ENCODE measurements at regions not wholly inside any gene's neighbourhood (a gene's known extent, or its start where the extent isn't known, plus 50 kb on each side); places are given as distances from the start of the nearest gene placed in this dataset.

DNA sequence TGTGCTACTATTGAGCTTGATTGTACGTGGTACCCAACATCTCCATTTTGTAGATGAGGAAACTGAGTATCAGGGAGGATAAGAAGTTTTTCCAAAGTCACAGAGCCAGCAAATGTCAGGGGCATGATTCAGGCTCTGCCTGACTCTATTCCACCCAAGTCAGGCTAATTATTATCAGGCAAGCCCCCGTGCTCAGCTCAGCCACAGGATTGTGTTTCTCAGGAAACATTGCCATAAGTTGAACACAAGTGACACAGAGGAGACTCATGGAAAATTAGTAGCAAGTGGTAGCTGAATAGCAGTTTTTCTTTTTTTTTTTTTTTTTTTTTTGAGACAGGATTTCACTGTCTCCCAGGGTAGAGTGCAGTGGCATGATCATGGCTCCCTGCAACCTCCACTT is 260.5 kb downstream of the C1D start:
- H3K27ac Mint-ChIP-seq, result no peak overlapping the region
- no peak overlapping the region for H3K4me3 Mint-ChIP-seq
- H3K4me1 Mint-ChIP-seq, result 0 out of 3 replicates have a peak, but pooled peaks cover 2% of the 10 kb centered on the region
- H3K9me3 Mint-ChIP-seq, result no peaks in the 10 kb centered on the region
- Histone ChIP-seq H3K27me3 (ENCODE audit: insufficient read depth) (no peaks in the 10 kb centered on the region), H3K4me3 (no peak overlapping the region), H2AFZ (no peak overlapping the region), H3K79me2 (replicated peaks; ENCODE audit: insufficient read depth) (no peaks in the 10 kb centered on the region), H3K36me3 (ENCODE audit: insufficient read depth) (no peaks in the 10 kb centered on the region), H3F3A (replicated peaks; ENCODE audit: low read depth) (no peaks in the 10 kb centered on the region), H3K27ac (ENCODE audit: low read depth) (no peak overlapping the region), H3K9me2 (ENCODE audit: insufficient read depth) (no peaks in the 10 kb centered on the region), H3K4me2 (no peak overlapping the region), H4K20me1 (replicated peaks; ENCODE audit: insufficient read depth) (no peaks in the 10 kb centered on the region), H3K4me1 (ENCODE audit: insufficient read depth) (no peaks in the 10 kb centered on the region)
- no peak for DNase-seq (ENCODE audit: low spot score)
- no peak for ATAC-seq
- H3K36me3 Mint-ChIP-seq (ENCODE audit: low read depth), result no peaks in the 10 kb centered on the region
- H3K27me3 Mint-ChIP-seq (ENCODE audit: insufficient read depth, low read depth, poor library complexity), result peaks cover 1% of the 10 kb centered on the region
- TF ChIP-seq POLR2AphosphoS5 (IDR thresholded peaks at IDR 0.05; ENCODE audit: low read depth), result no peak
- TF ChIP-seq EZH2 (IDR thresholded peaks at IDR 0.05; ENCODE audit: low read depth, unreplicated experiment), result no peak
- TF ChIP-seq, protein P1, sequence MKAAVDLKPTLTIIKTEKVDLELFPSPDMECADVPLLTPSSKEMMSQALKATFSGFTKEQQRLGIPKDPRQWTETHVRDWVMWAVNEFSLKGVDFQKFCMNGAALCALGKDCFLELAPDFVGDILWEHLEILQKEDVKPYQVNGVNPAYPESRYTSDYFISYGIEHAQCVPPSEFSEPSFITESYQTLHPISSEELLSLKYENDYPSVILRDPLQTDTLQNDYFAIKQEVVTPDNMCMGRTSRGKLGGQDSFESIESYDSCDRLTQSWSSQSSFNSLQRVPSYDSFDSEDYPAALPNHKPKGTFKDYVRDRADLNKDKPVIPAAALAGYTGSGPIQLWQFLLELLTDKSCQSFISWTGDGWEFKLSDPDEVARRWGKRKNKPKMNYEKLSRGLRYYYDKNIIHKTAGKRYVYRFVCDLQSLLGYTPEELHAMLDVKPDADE (IDR thresholded peaks at IDR 0.05), result no peak

DNA sequence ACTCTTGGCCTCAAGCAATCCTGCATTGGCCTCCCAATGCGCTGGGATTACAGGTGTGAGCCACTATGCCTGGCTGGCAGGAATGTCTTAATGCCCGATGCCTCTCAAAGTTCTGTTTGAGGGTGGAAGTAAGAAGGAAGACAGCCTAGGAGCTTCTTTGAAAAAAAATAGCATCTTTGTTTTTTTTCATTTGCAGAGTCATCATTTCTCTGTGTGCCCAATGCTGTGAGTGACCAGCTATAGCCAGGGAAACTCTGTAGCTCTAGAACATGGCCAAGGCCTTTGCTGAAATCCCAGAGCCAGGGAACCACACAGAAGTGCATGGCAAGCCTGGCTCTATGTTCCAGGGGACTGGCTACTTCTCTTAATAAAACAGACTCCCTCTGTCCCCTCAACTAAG is 260.0 kb downstream of the C1D start:
- Histone ChIP-seq H3K4me3 (no peak overlapping the region), H3K79me2 (replicated peaks; ENCODE audit: insufficient read depth) (no peaks in the 10 kb centered on the region), H3K36me3 (ENCODE audit: insufficient read depth) (no peaks in the 10 kb centered on the region), H4K20me1 (replicated peaks; ENCODE audit: insufficient read depth) (no peaks in the 10 kb centered on the region), H3F3A (replicated peaks; ENCODE audit: low read depth) (no peaks in the 10 kb centered on the region), H3K27ac (ENCODE audit: low read depth) (no peak overlapping the region), H3K9me2 (ENCODE audit: insufficient read depth) (no peaks in the 10 kb centered on the region), H3K27me3 (ENCODE audit: insufficient read depth) (no peaks in the 10 kb centered on the region), H3K4me1 (ENCODE audit: insufficient read depth) (no peaks in the 10 kb centered on the region), H2AFZ (no peak overlapping the region), H3K4me2 (no peak overlapping the region)
- peaks cover 1% of the 10 kb centered on the region for H3K27me3 Mint-ChIP-seq (ENCODE audit: insufficient read depth, low read depth, poor library complexity)
- 0 out of 3 replicates have a peak, but pooled peaks cover under 1% of the 10 kb centered on the region for H3K4me1 Mint-ChIP-seq
- DNase-seq (ENCODE audit: low spot score), result no peak
- H3K36me3 Mint-ChIP-seq (ENCODE audit: low read depth), result no peaks in the 10 kb centered on the region
- no peak overlapping the region for H3K27ac Mint-ChIP-seq
- no peak overlapping the region for H3K4me3 Mint-ChIP-seq
- ATAC-seq, result no peak
- H3K9me3 Mint-ChIP-seq, result no peaks in the 10 kb centered on the region
- TF ChIP-seq, protein P2, sequence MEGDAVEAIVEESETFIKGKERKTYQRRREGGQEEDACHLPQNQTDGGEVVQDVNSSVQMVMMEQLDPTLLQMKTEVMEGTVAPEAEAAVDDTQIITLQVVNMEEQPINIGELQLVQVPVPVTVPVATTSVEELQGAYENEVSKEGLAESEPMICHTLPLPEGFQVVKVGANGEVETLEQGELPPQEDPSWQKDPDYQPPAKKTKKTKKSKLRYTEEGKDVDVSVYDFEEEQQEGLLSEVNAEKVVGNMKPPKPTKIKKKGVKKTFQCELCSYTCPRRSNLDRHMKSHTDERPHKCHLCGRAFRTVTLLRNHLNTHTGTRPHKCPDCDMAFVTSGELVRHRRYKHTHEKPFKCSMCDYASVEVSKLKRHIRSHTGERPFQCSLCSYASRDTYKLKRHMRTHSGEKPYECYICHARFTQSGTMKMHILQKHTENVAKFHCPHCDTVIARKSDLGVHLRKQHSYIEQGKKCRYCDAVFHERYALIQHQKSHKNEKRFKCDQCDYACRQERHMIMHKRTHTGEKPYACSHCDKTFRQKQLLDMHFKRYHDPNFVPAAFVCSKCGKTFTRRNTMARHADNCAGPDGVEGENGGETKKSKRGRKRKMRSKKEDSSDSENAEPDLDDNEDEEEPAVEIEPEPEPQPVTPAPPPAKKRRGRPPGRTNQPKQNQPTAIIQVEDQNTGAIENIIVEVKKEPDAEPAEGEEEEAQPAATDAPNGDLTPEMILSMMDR (conservative IDR thresholded peaks at IDR 0.05; ENCODE audit: low read depth in 2 of 2), result no peak
- TF ChIP-seq JUNB (IDR thresholded peaks at IDR 0.05; ENCODE audit: unreplicated experiment) (no peak), STAT1 (IDR thresholded peaks at IDR 0.05; ENCODE audit: unreplicated experiment) (no peak), ZNF331 (CRISPR knock-in tag; IDR thresholded peaks at IDR 0.05; ENCODE audit: low read depth) (no peak), POLR2AphosphoS5 (IDR thresholded peaks at IDR 0.05; ENCODE audit: low read depth) (no peak), ZNF114 (CRISPR knock-in tag; IDR thresholded peaks at IDR 0.05) (no peak)
- TF ChIP-seq, protein P3, sequence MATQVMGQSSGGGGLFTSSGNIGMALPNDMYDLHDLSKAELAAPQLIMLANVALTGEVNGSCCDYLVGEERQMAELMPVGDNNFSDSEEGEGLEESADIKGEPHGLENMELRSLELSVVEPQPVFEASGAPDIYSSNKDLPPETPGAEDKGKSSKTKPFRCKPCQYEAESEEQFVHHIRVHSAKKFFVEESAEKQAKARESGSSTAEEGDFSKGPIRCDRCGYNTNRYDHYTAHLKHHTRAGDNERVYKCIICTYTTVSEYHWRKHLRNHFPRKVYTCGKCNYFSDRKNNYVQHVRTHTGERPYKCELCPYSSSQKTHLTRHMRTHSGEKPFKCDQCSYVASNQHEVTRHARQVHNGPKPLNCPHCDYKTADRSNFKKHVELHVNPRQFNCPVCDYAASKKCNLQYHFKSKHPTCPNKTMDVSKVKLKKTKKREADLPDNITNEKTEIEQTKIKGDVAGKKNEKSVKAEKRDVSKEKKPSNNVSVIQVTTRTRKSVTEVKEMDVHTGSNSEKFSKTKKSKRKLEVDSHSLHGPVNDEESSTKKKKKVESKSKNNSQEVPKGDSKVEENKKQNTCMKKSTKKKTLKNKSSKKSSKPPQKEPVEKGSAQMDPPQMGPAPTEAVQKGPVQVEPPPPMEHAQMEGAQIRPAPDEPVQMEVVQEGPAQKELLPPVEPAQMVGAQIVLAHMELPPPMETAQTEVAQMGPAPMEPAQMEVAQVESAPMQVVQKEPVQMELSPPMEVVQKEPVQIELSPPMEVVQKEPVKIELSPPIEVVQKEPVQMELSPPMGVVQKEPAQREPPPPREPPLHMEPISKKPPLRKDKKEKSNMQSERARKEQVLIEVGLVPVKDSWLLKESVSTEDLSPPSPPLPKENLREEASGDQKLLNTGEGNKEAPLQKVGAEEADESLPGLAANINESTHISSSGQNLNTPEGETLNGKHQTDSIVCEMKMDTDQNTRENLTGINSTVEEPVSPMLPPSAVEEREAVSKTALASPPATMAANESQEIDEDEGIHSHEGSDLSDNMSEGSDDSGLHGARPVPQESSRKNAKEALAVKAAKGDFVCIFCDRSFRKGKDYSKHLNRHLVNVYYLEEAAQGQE (IDR thresholded peaks at IDR 0.05; ENCODE audit: unreplicated experiment), result no peak
- TF ChIP-seq, protein P4, sequence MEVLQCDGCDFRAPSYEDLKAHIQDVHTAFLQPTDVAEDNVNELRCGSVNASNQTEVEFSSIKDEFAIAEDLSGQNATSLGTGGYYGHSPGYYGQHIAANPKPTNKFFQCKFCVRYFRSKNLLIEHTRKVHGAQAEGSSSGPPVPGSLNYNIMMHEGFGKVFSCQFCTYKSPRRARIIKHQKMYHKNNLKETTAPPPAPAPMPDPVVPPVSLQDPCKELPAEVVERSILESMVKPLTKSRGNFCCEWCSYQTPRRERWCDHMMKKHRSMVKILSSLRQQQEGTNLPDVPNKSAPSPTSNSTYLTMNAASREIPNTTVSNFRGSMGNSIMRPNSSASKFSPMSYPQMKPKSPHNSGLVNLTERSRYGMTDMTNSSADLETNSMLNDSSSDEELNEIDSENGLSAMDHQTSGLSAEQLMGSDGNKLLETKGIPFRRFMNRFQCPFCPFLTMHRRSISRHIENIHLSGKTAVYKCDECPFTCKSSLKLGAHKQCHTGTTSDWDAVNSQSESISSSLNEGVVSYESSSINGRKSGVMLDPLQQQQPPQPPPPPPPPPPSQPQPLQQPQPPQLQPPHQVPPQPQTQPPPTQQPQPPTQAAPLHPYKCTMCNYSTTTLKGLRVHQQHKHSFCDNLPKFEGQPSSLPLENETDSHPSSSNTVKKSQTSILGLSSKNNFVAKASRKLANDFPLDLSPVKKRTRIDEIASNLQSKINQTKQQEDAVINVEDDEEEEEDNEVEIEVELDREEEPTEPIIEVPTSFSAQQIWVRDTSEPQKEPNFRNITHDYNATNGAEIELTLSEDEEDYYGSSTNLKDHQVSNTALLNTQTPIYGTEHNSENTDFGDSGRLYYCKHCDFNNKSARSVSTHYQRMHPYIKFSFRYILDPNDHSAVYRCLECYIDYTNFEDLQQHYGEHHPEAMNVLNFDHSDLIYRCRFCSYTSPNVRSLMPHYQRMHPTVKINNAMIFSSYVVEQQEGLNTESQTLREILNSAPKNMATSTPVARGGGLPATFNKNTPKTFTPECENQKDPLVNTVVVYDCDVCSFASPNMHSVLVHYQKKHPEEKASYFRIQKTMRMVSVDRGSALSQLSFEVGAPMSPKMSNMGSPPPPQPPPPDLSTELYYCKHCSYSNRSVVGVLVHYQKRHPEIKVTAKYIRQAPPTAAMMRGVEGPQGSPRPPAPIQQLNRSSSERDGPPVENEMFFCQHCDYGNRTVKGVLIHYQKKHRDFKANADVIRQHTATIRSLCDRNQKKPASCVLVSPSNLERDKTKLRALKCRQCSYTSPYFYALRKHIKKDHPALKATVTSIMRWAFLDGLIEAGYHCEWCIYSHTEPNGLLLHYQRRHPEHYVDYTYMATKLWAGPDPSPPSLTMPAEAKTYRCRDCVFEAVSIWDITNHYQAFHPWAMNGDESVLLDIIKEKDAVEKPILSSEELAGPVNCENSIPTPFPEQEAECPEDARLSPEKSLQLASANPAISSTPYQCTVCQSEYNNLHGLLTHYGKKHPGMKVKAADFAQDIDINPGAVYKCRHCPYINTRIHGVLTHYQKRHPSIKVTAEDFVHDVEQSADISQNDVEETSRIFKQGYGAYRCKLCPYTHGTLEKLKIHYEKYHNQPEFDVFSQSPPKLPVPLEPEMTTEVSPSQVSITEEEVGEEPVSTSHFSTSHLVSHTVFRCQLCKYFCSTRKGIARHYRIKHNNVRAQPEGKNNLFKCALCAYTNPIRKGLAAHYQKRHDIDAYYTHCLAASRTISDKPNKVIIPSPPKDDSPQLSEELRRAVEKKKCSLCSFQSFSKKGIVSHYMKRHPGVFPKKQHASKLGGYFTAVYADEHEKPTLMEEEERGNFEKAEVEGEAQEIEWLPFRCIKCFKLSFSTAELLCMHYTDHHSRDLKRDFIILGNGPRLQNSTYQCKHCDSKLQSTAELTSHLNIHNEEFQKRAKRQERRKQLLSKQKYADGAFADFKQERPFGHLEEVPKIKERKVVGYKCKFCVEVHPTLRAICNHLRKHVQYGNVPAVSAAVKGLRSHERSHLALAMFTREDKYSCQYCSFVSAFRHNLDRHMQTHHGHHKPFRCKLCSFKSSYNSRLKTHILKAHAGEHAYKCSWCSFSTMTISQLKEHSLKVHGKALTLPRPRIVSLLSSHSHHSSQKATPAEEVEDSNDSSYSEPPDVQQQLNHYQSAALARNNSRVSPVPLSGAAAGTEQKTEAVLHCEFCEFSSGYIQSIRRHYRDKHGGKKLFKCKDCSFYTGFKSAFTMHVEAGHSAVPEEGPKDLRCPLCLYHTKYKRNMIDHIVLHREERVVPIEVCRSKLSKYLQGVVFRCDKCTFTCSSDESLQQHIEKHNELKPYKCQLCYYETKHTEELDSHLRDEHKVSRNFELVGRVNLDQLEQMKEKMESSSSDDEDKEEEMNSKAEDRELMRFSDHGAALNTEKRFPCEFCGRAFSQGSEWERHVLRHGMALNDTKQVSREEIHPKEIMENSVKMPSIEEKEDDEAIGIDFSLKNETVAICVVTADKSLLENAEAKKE (CRISPR knock-in tag; IDR thresholded peaks at IDR 0.05), result no peak
